Uterus (tissue), 3 donors: ENCODE measurements at regions not wholly inside any gene's neighbourhood (a gene's known extent, or its start where the extent isn't known, plus 50 kb on each side); places are given as distances from the start of the nearest gene placed in this dataset.
A peak's percentile ranks its signal among the peaks of the same experiment; 100 is the strongest.

Experiments
- DNase-seq, 2 donors: peaks; one replicate each; pipeline ENCODE4 v3.0.0-alpha.2; 2019 to 2020
- H3K27ac ChIP-seq, 2 donors: fragments of 200-600 bp; sonication (generic); 1 replicate in 1 of 2; 2 replicates in 1 of 2; pipeline ENCODE4 v1.5.1; 2016 to 2018
- H3K27me3 ChIP-seq, 2 donors: fragments of 200-600 bp; sonication (generic); one replicate each; pipeline ENCODE4 v1.5.1; 2018 to 2019; ENCODE audit warnings: control low read depth in 1 of 2
- H3K36me3 ChIP-seq, 2 donors: fragments of 200-600 bp; sonication (generic); one replicate each; pipeline ENCODE4 v1.5.1; 2019; ENCODE audit warnings: control low read depth in 1 of 2
- H3K4me1 ChIP-seq, 2 donors: fragments of 200-600 bp; sonication (generic); one replicate each; pipeline ENCODE4 v1.5.1; 2018 to 2019; ENCODE audit warnings: control low read depth in 1 of 2
- H3K4me3 ChIP-seq, 2 donors: fragments of 200-600 bp; sonication (generic); 1 replicate in 1 of 2; 2 replicates in 1 of 2; pipeline ENCODE4 v1.5.1; 2018 to 2019; ENCODE audit warnings: mild to moderate bottlenecking in 1 of 2
- H3K9me3 ChIP-seq, 2 donors: fragments of 200-600 bp; sonication (generic); one replicate each; pipeline ENCODE4 v1.5.1; 2019; ENCODE audit warnings: control low read depth in 1 of 2
- POLR2A ChIP-seq, 2 donors: fragments of 450-650 bp; IDR thresholded peaks; one replicate each; pipeline ENCODE4 v1.6.1; 2016; ENCODE audit warnings: antibody characterized with exemption in 2 of 2, mild to moderate bottlenecking in 1 of 2, moderate library complexity in 1 of 2
- intact Hi-C: fragments of 100-400 bp; cut with DNase I; formaldehyde crosslinking; loops from one replicate; pipeline ENCODE4 v1.15.1; 2023; ENCODE audit warnings: low total_unique reads
- TF ChIP-seq, protein P1 (sequence below), 4 experiments: fragments of 200-600 bp in 2 of 4; fragments of 450-650 bp in 2 of 4; sonication (generic) in 2 of 4; IDR thresholded peaks; one replicate each; pipeline ENCODE4 v1.5.1; 2016 to 2019; ENCODE audit warnings: antibody characterized with exemption in 4 of 4, mild to moderate bottlenecking in 2 of 4, moderate library complexity in 1 of 4
- donor health status: DM: yes; HTN: yes; CAD: no.

DNA sequence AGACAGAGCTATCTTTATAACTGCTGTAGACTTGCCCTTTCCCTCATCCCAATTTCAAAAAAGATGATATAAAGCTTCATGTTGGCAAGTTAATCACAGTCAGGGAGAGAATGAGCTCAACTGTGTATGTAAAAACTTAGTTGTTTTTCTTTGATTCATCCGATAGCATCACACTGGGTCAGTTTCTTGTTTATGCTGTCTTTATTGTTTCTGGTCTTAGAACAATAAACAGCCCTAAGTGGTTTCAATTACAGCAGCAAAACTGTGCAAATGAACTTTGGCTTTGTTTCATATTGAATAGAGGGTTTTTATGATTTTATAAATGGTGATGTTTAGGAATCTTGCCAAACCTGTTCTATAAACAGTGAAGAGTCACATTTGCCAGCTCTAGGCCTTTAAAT lies 423.8 kb upstream of the CXADR start:
- intact Hi-C loops = no loop called here
- Histone ChIP-seq H3K4me1 (no peaks in the 10 kb centered on the region), H3K9me3 (no peaks in the 10 kb centered on the region), H3K27ac (peak overlapping the region; percentile 80 to 86), H3K4me3 (no peak overlapping the region), H3K36me3 (no peaks in the 10 kb centered on the region), H3K27me3 (no peaks in the 10 kb centered on the region)
- no peak for TF ChIP-seq POLR2A (IDR thresholded peaks at IDR 0.05)
- TF ChIP-seq, protein P1, sequence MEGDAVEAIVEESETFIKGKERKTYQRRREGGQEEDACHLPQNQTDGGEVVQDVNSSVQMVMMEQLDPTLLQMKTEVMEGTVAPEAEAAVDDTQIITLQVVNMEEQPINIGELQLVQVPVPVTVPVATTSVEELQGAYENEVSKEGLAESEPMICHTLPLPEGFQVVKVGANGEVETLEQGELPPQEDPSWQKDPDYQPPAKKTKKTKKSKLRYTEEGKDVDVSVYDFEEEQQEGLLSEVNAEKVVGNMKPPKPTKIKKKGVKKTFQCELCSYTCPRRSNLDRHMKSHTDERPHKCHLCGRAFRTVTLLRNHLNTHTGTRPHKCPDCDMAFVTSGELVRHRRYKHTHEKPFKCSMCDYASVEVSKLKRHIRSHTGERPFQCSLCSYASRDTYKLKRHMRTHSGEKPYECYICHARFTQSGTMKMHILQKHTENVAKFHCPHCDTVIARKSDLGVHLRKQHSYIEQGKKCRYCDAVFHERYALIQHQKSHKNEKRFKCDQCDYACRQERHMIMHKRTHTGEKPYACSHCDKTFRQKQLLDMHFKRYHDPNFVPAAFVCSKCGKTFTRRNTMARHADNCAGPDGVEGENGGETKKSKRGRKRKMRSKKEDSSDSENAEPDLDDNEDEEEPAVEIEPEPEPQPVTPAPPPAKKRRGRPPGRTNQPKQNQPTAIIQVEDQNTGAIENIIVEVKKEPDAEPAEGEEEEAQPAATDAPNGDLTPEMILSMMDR (IDR thresholded peaks at IDR 0.05) = no peak
- DNase-seq = no peak

DNA sequence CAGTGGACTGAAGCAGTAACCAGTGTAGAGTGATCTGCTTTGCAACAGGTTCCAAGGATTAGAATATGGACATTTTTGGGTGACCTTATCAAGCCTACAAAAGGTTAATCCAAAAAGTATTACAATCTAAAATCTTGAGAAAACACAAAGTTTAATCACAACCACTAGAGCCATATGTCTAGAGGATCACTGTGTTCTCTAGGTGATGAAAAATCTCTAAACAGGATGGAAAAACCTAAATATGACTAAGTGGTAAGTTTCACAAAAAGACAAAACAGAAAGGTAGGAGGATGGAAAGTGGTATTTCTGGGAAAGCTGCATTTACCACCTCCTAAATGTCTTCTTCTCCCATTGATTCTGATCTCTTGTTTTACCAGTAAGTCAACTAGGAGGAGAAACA lies 411.1 kb upstream of the CXADR start:
- Histone ChIP-seq H3K27me3 (no peaks in the 10 kb centered on the region), H3K27ac (no peak overlapping the region), H3K4me1 (no peaks in the 10 kb centered on the region), H3K4me3 (no peak overlapping the region), H3K36me3 (no peaks in the 10 kb centered on the region), H3K9me3 (no peaks in the 10 kb centered on the region)
- TF ChIP-seq, protein P1 (IDR thresholded peaks at IDR 0.05) = no peak
- TF ChIP-seq POLR2A (IDR thresholded peaks at IDR 0.05) = no peak
- intact Hi-C loops = no loop called here
- no peak for DNase-seq

DNA sequence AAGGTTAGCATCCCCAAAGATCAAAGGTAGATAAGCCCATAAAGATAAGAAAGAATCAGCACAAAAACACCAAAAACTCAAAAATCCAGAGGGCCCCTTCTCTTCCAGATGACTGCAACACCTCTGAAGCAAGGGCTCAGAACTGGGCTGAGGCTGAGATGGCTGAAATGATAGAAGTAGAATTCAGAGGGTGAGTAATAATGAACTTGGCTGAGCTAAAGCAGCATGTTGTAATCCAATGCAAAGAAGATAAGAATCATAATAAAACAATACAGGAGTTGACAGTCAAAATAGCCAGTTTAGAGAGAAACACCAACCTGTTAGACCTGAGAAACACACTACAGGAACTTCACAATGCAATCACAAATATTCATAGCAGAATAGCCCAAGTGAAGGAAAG lies 406.9 kb upstream of the CXADR start:
- Histone ChIP-seq H3K27ac (peak overlapping the region; percentile 46 to 52), H3K4me1 (no peaks in the 10 kb centered on the region), H3K4me3 (no peak overlapping the region), H3K27me3 (no peaks in the 10 kb centered on the region), H3K9me3 (no peaks in the 10 kb centered on the region), H3K36me3 (no peaks in the 10 kb centered on the region)
- intact Hi-C loops = no loop called here
- DNase-seq = no peak
- TF ChIP-seq, protein P1 (IDR thresholded peaks at IDR 0.05) = no peak
- no peak for TF ChIP-seq POLR2A (IDR thresholded peaks at IDR 0.05)

DNA sequence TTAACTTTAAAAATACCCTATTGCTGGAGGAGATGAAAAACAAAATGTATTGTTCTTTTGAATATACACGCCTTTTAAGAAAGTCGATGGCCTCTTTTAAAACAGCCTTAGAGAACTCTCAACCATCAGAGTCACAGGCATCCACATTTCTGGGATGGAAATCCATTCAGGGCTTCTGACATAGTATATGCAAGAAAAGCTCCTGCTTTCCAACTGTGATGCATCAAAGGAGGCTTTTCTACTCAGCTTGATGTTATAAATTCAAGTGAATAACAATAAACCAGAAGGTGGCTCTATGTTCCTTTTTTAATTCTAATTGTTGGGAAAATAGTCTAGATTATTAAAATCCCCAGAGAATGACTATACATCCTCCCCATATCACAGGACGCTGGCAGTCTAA lies 398.8 kb upstream of the CXADR start:
- Histone ChIP-seq H3K27me3 (no peaks in the 10 kb centered on the region), H3K4me1 (peaks cover 0 to 4% of the 10 kb centered on the region in 2 donors), H3K9me3 (no peaks in the 10 kb centered on the region), H3K36me3 (no peaks in the 10 kb centered on the region), H3K4me3 (no peak overlapping the region), H3K27ac (no peak overlapping the region)
- TF ChIP-seq, protein P1 (IDR thresholded peaks at IDR 0.05) = no peak
- no peak for TF ChIP-seq POLR2A (IDR thresholded peaks at IDR 0.05)
- intact Hi-C loops = no loop called here
- no peak for DNase-seq

DNA sequence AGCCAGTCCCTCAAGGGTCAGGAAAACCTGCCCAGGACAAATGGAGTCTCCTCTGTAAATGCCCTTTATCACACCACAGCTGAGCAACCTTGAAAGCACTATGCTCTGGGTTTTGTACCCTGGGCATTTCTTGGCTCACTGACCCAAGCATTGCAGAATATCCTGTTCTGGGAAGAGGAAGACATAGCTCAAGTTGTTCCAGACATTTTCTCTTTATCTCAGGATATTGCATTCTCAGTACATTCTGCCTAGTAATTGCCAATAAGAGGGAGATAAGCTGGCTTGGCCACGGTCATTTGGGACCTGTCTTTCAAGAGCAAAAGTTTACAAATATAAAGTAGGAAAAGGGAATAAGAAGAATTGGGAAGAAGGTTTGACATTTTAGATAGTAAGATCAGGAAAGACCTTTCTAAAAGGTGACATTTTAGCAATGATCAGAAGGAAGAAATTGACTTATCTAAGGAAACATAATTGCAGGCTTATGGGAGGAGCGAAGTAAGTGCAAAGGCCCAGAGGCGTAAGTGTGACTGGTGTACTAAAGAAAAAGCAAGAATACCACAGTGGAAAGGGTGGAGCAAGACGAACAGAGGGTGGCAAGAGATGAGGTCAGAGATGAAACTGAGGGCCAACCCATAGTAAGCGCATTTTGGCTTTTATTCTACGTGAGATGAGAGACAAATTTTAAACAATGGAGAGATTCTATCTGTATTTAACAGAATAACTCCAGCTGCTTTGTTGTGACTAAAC lies 394.0 kb upstream of the CXADR start:
- H3K4me3 ChIP-seq = no peak overlapping the region
- no peaks in the 10 kb centered on the region for H3K36me3 ChIP-seq
- TF ChIP-seq POLR2A (IDR thresholded peaks at IDR 0.05) = no peak
- TF ChIP-seq, protein P1 (IDR thresholded peaks at IDR 0.05) = no peak
- intact Hi-C loops = no loop called here
- H3K9me3 ChIP-seq = no peaks in the 10 kb centered on the region
- no peak for DNase-seq
- H3K4me1 ChIP-seq = peaks cover 0 to 4% of the 10 kb centered on the region in 2 donors
- peak overlapping the region; percentile 14 to 41 for H3K27ac ChIP-seq
- H3K27me3 ChIP-seq = no peaks in the 10 kb centered on the region
